GM12878 (cell line): ENCODE measurements at regions not wholly inside any gene's neighbourhood (a gene's known extent, or its start where the extent isn't known, plus 50 kb on each side); places are given as distances from the start of the nearest gene placed in this dataset.

ENCODE experiments used
- CEBPB ChIP-seq, 2 experiments: fragments of 150-350 bp in 1 of 2; IDR thresholded peaks; 2 replicates each; pipeline ENCODE4 v1.6.1; 2012 to 2014; ENCODE audit warnings: low read depth in 2 of 2, low read length in 2 of 2, borderline replicate concordance in 1 of 2, inconsistent platforms in 1 of 2
- CTCF ChIP-seq, 3 experiments: IDR thresholded peaks in 2 of 3; conservative IDR thresholded peaks in 1 of 3; 2 replicates each; pipeline ENCODE4 v1.5.1; 2011; ENCODE audit warnings: low read depth in 3 of 3, low read length in 3 of 3, mild to moderate bottlenecking in 3 of 3, control low read depth in 2 of 3, moderate library complexity in 2 of 3, inconsistent platforms in 1 of 3, mixed read lengths in 1 of 3; ENCODE audit not compliant: control insufficient read depth in 2 of 3, insufficient read depth in 1 of 3; ENCODE audit errors: extremely low read depth in 1 of 3
- SMAD1 ChIP-seq: fragments of 450-650 bp; IDR thresholded peaks from 2 replicates; pipeline ENCODE4 v1.6.1; 2018; ENCODE audit warnings: mild to moderate bottlenecking, low read depth; ENCODE audit not compliant: partially characterized antibody
- YBX1 ChIP-seq: fragments of 450-650 bp; IDR thresholded peaks from 2 replicates; pipeline ENCODE4 v1.6.1; 2016; ENCODE audit warnings: antibody characterized with exemption
- YY1 ChIP-seq: IDR thresholded peaks from 2 replicates; pipeline ENCODE4 v1.6.1; 2011; ENCODE audit warnings: low read depth, mild to moderate bottlenecking, low read length

- TF ChIP-seq SMAD1 (no peak), YY1 (no peak), CTCF (IDR thresholded peaks at IDR 0.05 in 2 of 3, conservative IDR thresholded peaks at IDR 0.05 in 1 of 3; ENCODE audit: control insufficient read depth in 2 of 3, extremely low read depth in 1 of 3, insufficient read depth in 1 of 3, low read depth in 3 of 3, low read length in 3 of 3) (no peak), CEBPB (IDR thresholded peaks at IDR 0.05; ENCODE audit: borderline replicate concordance in 1 of 2, low read depth in 2 of 2, low read length in 2 of 2) (no peak), YBX1 (no peak)
These were observed 182.7 kb downstream of the SMC2 start for GRCh38 chr9:104276709-104277245.
